GM10266 (cell line): ENCODE measurements at regions not wholly inside any gene's neighbourhood (a gene's known extent, or its start where the extent isn't known, plus 50 kb on each side); places are given as distances from the start of the nearest gene placed in this dataset.

ENCODE experiments used
- DNase-seq: peaks from one replicate; pipeline ENCODE4 v3.0.0; 2012; ENCODE audit errors: extremely low spot score
- CTCF ChIP-seq: IDR thresholded peaks from 2 replicates; pipeline ENCODE4 v1.5.1; 2012; ENCODE audit warnings: mild to moderate bottlenecking, low read depth; ENCODE audit not compliant: control insufficient read depth, insufficient read depth; ENCODE audit errors: missing control alignments

DNA sequence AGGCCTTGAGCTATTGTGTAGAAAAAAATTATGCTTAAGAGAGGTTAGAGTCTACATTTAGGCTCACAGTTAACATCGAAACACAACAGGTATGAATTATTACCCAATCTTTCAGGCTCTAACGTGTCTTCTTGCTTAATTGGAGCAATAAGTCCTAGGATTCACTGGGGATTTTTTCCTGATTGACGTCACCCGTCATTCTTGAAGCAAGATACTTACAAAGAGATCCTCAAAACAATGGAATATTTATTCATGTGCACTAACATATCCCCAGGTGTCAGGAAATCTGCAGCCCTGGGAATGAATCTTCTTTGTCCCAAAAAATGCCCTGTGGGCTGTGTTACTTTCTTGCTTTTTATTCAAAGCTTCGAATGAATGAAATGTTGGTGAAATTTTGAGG is 413.5 kb downstream of the NFIB start:
- TF ChIP-seq CTCF: no peak
- no peak for DNase-seq

DNA sequence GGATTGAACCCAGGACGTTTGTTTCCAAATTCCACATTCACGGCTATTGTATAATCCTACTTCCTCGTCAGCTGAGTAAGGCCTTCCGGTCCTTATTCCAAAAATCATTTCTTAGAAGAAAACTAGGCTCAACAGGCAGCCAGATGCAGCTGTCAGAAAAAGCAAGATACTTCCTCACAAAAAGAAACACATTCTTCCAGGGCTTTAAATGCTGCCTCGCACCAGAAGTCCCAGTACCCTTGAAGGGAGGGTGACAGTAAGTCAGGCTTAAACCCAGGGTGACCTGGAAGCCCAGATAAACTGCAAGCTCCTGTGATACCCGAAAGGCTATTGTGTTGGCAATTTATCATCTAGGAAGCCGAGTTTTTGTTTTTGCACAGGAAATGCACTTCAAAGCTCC is 414.0 kb downstream of the NFIB start:
- DNase-seq: no peak
- no peak for TF ChIP-seq CTCF

DNA sequence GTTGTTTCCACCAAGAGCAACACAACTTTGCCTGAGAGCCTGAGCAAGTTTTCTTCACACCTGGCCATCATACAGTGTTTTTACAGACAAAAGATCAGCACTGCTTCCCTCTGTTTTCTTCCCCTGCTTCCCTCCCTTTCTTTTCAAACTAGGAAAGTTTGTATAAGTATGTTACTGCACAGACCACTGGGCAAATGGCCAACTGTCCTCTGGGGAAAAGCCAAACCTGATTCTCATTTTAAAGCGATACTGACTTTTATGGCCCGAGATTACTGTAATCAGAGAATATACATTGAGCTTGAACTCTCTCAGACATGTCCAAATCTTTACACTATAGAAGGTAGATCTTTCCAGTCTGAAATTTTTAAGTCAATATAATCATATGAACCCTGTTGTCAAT is 415.0 kb downstream of the NFIB start:
- no peak for DNase-seq
- no peak for TF ChIP-seq CTCF

DNA sequence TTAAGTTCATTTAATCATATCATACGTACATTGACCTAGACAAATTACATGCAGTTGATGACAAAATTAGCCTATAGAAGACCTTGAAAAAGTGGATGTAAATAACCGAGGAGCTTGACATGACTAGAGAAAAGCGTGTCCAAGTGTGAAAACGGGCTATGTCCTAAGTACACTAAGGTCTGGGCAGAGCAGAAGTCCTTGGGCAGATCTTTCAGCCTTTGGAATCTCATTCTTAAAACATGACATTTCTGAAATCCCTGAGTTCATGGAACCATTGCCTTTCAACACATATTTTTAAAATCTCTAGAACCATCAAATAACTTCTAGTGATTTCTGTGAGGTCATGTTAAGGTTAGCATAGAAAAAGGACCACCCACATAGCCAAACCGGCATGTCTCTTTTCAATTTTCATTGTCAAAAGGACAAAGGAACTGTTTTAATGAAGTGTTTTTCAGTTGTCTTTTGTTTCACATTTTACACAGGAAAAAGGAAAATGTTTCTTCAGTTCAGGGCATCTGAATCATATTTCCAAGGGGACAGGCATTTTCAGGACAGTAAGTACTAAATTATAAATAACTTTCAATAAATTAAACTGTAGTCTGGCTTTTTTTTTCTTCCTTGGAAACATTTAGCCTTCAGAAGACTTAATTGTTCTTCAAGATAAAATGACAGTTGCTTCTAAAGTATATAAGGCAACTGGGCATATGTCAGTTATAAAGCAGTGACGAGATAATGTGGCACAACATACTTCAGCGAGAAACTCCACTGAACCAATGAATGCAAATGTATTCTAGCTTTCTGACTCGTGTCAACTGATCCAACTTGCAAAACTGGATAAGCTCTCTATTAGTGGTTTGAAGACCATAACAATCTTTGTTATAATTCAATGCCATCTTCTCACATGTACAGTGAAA is 416.8 kb downstream of the NFIB start:
- TF ChIP-seq CTCF: no peak
- no peak for DNase-seq

GRCh38 chr9:13896047-13896446 is 417.9 kb downstream of the NFIB start:
- no peak for TF ChIP-seq CTCF
- no peak for DNase-seq

DNA sequence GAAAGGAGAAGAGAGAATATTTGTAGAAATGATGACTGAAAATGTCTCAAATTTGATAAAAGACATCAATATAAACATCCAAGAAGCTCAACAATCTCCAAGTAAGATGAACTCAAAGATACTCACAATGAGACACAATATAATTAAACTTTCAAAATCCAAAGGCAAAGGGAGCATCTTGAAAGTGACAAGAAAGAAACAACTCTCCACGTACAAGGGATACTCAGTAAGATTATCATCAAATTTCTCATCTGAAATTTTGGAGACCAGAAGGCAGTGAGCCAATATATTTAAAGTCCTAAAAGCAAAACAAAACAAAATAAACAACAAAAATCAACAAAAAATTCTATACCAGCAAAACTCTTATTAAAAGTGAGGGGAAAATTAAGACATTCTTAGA is 428.7 kb downstream of the NFIB start:
- no peak for DNase-seq
- no peak for TF ChIP-seq CTCF

DNA sequence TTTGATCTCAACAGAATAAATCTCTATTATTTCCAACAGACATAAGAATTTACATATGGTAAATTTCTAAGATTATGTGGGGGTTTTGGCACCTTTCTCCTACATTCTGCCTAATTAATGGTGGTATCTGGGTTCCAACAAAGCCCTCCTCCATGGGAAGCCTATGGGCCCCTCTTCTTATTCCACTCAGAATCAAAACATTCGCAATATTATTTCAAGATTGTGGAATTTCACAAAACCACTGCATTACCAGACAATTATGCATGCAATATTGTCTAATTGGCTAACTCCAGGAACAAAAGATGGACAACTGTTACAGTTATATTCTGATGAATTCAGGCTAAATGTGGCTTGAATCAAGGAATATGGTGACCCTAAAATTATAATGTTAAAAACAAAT is 434.0 kb downstream of the NFIB start:
- no peak for DNase-seq
- TF ChIP-seq CTCF: no peak
